Nephron progenitor cell (in vitro differentiated cells): ENCODE measurements at regions not wholly inside any gene's neighbourhood (a gene's known extent, or its start where the extent isn't known, plus 50 kb on each side); places are given as distances from the start of the nearest gene placed in this dataset.

ENCODE experiments used
- DNase-seq: peaks from one replicate; pipeline ENCODE4 v3.0.0; 2021
- H3K27ac Mint-ChIP-seq: 2 replicates; pipeline ENCODE4 v1.8.0; 2021; ENCODE audit warnings: mild to moderate bottlenecking, moderate library complexity, mixed read lengths
- H3K27me3 Mint-ChIP-seq: 2 replicates; pipeline ENCODE4 v1.8.0; 2021; ENCODE audit warnings: mild to moderate bottlenecking, low read depth, mixed read lengths; ENCODE audit not compliant: poor library complexity
- H3K36me3 Mint-ChIP-seq: 2 replicates; pipeline ENCODE4 v1.8.0; 2021; ENCODE audit warnings: low read depth, mixed read lengths
- H3K4me1 Mint-ChIP-seq: 2 replicates; pipeline ENCODE4 v1.8.0; 2021; ENCODE audit warnings: mixed read lengths
- H3K4me3 Mint-ChIP-seq: 2 replicates; pipeline ENCODE4 v1.8.0; 2021; ENCODE audit warnings: mild to moderate bottlenecking, moderate library complexity, mixed read lengths
- H3K9me3 Mint-ChIP-seq: 2 replicates; pipeline ENCODE4 v1.8.0; 2021; ENCODE audit warnings: mild to moderate bottlenecking, moderate library complexity, mixed read lengths
- TF ChIP-seq, protein P1 (sequence below): fragments of 200-600 bp; sonication (generic); IDR thresholded peaks from 2 replicates; pipeline ENCODE4 v1.5.0; 2021; ENCODE audit warnings: antibody characterized with exemption

DNA sequence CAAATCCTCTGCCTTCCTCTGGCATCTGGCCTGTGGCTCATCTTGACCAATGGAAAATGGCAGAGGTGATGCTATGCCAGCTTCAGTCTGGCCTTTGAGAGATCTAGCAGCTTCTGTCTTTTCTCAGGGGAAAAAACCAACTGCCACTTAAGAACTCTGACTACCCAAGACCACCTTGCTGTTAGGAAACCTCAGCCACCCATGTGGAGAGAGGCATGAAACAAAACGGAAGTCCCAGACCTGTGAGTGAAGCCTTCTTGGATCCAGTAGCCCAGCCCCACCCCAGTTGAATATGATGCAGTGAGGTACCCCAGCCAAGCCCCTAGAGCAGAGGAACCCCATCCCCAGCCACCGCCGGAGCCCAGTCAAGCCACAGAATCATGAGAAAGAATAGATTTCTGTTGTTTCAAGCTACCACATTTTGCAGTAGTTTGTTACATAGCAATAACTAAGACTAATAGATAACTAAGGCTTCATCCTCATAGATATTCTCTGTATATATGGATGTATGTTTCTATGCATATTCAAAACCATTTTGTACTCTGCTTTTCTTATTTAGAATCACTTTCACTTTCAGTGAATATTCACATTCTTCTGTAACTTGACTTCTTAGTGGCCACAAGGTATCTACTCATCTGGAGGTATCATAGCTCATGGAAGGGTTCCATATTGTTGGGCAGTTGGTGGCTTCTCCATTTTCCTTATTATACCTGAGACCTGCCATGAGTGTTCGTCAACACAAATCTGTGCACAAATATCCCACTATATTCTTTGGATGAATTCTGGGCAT lies 142.1 kb downstream of the FBXO15 start:
- H3K4me3 Mint-ChIP-seq, result no peak overlapping the region
- peaks cover 3% of the 10 kb centered on the region for H3K9me3 Mint-ChIP-seq
- no peak overlapping the region for H3K27ac Mint-ChIP-seq
- no peaks in the 10 kb centered on the region for H3K36me3 Mint-ChIP-seq
- TF ChIP-seq, protein P1, sequence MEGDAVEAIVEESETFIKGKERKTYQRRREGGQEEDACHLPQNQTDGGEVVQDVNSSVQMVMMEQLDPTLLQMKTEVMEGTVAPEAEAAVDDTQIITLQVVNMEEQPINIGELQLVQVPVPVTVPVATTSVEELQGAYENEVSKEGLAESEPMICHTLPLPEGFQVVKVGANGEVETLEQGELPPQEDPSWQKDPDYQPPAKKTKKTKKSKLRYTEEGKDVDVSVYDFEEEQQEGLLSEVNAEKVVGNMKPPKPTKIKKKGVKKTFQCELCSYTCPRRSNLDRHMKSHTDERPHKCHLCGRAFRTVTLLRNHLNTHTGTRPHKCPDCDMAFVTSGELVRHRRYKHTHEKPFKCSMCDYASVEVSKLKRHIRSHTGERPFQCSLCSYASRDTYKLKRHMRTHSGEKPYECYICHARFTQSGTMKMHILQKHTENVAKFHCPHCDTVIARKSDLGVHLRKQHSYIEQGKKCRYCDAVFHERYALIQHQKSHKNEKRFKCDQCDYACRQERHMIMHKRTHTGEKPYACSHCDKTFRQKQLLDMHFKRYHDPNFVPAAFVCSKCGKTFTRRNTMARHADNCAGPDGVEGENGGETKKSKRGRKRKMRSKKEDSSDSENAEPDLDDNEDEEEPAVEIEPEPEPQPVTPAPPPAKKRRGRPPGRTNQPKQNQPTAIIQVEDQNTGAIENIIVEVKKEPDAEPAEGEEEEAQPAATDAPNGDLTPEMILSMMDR, result no peak
- no peak for DNase-seq
- no peaks in the 10 kb centered on the region for H3K27me3 Mint-ChIP-seq
- H3K4me1 Mint-ChIP-seq, result no peaks in the 10 kb centered on the region

DNA sequence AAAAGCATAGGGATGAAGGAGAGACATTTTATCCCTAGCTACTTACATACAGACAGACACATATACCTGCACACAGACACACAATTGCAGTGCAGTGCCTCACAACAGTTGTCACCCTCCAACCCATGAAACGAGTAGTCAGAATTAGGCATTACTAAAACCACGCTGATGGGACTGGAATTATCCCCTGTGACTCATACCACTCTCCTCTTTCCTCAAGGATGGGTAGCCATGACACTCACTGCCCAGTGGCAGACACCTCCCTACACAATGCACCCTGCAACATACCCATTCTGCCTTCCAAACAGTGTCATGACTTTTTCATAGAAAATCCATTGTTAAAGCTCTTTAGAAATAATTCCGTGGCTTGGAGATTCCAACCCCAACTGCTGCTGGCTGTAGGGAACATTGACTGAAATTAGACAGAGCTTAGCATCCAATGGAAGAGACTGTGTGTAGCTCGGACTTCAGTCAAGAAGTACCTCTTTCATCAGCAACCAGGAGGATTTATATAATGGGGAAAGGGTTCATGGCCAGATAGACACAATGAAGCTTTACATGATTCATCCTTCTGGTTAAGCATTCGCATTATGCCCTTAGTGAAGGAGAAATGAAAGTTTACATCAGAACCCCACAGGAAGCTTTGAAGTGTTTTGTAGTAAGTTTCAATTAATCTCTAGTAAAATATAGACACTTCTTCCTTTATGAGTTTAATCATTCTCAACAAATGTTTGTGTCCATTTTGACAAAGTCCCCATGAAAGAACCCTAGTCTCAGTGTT lies 155.2 kb downstream of the FBXO15 start:
- no peak for DNase-seq
- peaks cover 11% of the 10 kb centered on the region for H3K36me3 Mint-ChIP-seq
- H3K4me3 Mint-ChIP-seq, result no peak overlapping the region
- no peak overlapping the region for H3K27ac Mint-ChIP-seq
- TF ChIP-seq, protein P1, result no peak
- H3K9me3 Mint-ChIP-seq, result peaks cover 18% of the 10 kb centered on the region
- no peaks in the 10 kb centered on the region for H3K4me1 Mint-ChIP-seq
- no peaks in the 10 kb centered on the region for H3K27me3 Mint-ChIP-seq

DNA sequence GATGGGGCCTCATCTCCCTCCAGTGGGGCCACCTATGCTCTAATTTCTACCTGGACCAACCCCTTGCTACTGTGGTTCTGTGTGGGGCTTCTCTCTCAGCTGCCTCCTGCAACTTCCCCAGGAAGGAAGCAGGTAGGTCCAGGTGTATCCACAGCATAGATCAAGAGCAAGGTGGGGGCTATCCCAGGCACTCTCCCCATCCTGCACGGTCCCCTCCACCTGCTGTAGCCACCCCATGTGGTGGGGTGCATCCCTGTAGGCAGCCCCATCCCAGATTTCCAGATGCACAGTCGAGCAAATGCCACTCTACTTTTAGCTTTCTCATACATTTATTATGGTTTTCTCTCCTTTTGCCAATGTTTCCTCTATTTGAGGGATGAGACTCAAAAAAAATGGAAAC lies 156.1 kb downstream of the FBXO15 start:
- Mint-ChIP-seq H3K9me3 (peaks cover 16% of the 10 kb centered on the region), H3K4me1 (peaks cover 1% of the 10 kb centered on the region), H3K36me3 (peaks cover 11% of the 10 kb centered on the region), H3K4me3 (no peak overlapping the region), H3K27ac (no peak overlapping the region), H3K27me3 (no peaks in the 10 kb centered on the region)
- no peak for DNase-seq
- TF ChIP-seq, protein P1, result no peak

DNA sequence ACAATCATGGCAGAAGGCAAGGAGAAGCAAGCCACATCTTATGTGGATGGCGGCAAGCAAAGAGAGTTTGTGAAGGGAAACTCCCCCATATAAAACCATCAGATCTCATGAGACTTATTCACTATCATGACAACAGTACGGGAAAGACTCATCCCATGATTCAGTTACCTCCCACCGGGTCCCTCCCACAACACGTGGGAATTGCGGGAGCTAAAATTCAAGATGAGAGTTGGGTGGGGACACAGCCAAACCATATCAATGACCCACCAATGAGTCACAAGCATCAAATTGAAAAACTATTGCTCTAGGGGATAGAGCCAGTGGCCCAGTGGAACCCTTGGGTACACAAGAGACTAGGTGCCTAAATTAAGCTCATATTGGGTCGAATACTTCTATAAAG lies 157.4 kb downstream of the FBXO15 start:
- Mint-ChIP-seq H3K9me3 (peaks cover 16% of the 10 kb centered on the region), H3K27ac (no peak overlapping the region), H3K4me3 (no peak overlapping the region), H3K36me3 (peaks cover 11% of the 10 kb centered on the region), H3K27me3 (no peaks in the 10 kb centered on the region), H3K4me1 (peaks cover 14% of the 10 kb centered on the region)
- no peak for DNase-seq
- TF ChIP-seq, protein P1, result no peak

DNA sequence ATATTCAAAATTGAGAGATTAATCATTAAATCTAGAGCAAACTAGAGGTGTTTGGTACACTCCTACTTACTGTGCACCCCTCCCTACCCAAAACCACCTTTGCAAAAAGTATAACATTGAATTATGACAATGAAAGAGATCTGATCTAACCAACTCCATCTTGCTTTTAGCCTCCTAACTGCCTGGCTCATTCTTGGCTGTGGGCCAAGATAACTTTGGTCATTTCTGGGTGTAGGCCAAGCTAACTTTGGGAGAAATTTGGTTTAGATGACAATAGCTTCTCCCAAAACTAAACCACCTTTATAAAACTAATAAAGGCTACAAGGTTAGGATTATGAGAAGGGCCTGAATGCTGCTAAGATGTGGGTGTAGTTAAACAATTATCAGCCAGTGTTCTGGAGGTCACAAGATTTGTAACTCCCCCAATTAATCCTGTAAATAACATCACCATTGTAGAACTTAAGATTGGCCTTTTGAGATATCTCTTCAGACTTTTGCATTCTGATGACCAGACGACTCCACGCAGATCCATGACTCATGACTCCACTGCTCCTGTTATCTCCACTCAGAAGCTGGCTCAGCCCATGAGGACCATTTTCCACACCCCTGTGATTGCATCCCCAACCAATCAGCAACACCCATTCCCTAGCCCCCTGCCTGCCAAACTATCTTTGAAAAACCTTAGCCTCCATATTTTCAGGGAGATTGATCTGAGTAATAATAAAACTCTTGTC lies 160.2 kb downstream of the FBXO15 start:
- peaks cover 14% of the 10 kb centered on the region for H3K4me1 Mint-ChIP-seq
- TF ChIP-seq, protein P1, result no peak
- no peak overlapping the region for H3K27ac Mint-ChIP-seq
- H3K27me3 Mint-ChIP-seq, result no peaks in the 10 kb centered on the region
- H3K4me3 Mint-ChIP-seq, result no peak overlapping the region
- peaks cover 11% of the 10 kb centered on the region for H3K36me3 Mint-ChIP-seq
- peaks cover 16% of the 10 kb centered on the region for H3K9me3 Mint-ChIP-seq
- no peak for DNase-seq
